Erythroblast (primary cell): ENCODE measurements at regions not wholly inside any gene's neighbourhood (a gene's known extent, or its start where the extent isn't known, plus 50 kb on each side); places are given as distances from the start of the nearest gene placed in this dataset.

Experiments used
- GATA1 ChIP-seq: IDR thresholded peaks from 2 replicates; pipeline ENCODE4 v1.6.1; 2011; ENCODE audit warnings: low read depth, mild to moderate bottlenecking, control low read depth, low read length, moderate library complexity
- POLR2A ChIP-seq: IDR thresholded peaks from 2 replicates; pipeline ENCODE4 v1.6.1; 2011; ENCODE audit warnings: mild to moderate bottlenecking, low read length

- TF ChIP-seq POLR2A, result no peak
- TF ChIP-seq GATA1, result no peak
These were observed 371.5 kb upstream of the GOLIM4 start for GRCh38 chr3:168467115-168467714.
